IMR-90 (cell line): ENCODE measurements at regions not wholly inside any gene's neighbourhood (a gene's known extent, or its start where the extent isn't known, plus 50 kb on each side); places are given as distances from the start of the nearest gene placed in this dataset.

Experiments used
- ATAC-seq: fragments of 200-7000 bp; cut with Tn5 transposase; 2 replicates; pipeline ENCODE4 v1.9.1; 2020; ENCODE audit warnings: low read depth, mild to moderate bottlenecking, moderate library complexity
- BruUV-seq: library from RNA; stranded (reverse); fragments of 400-500 nt; replicated peaks from 2 replicates; lab custom pipeline; 2021; lab: Mats Ljungman, UMichigan
- CTCF ChIA-PET: fragments of 300-600 bp; formaldehyde crosslinking; extraction: SDS; loops from one replicate; lab custom pipeline; 2021; ENCODE audit warnings: antibody characterized with exemption; lab: Yijun Ruan, JAX
- POLR2A ChIA-PET: fragments of 300-600 bp; sonication (Branson Sonifier 250); formaldehyde crosslinking; loops from one replicate; lab custom pipeline; 2022; ENCODE audit warnings: antibody characterized with exemption; ENCODE audit not compliant: unreplicated experiment; lab: Charles Lee
- DNase-seq: peaks from one replicate; pipeline ENCODE4 v3.0.0; 2013
- H2AFZ ChIP-seq: replicated peaks from 2 replicates; pipeline ENCODE3; 2013; ENCODE audit warnings: low read length, mild to moderate bottlenecking; ENCODE audit not compliant: poor library complexity
- H2AK5ac ChIP-seq: 2 replicates; pipeline ENCODE4 v1.6.1; 2013; ENCODE audit warnings: low read depth, low read length, inconsistent platforms
- H2AK9ac ChIP-seq: replicated peaks from 2 replicates; pipeline ENCODE3; 2013; ENCODE audit warnings: mild to moderate bottlenecking, low read depth, low read length, moderate library complexity; ENCODE audit not compliant: poor library complexity
- H2BK120ac ChIP-seq: 2 replicates; pipeline ENCODE4 v1.6.1; 2013; ENCODE audit warnings: low read depth, low read length, inconsistent platforms
- H2BK15ac ChIP-seq: 3 replicates; pipeline ENCODE4 v1.6.1; 2013; ENCODE audit warnings: low read depth, low read length, inconsistent platforms
- H2BK20ac ChIP-seq: 2 replicates; pipeline ENCODE4 v1.6.1; 2013; ENCODE audit warnings: low read depth, mild to moderate bottlenecking, inconsistent platforms, low read length, moderate library complexity
- H2BK5ac ChIP-seq: 2 replicates; pipeline ENCODE4 v1.6.1; 2013; ENCODE audit warnings: mild to moderate bottlenecking, low read depth, low read length, inconsistent platforms; ENCODE audit not compliant: poor library complexity, severe bottlenecking
- H3K14ac ChIP-seq: replicated peaks from 2 replicates; pipeline ENCODE4 v1.6.1; 2013; ENCODE audit warnings: low read depth, low read length, inconsistent platforms
- H3K18ac ChIP-seq: 2 replicates; pipeline ENCODE4 v1.6.1; 2013; ENCODE audit warnings: low read depth, low read length, control low read depth
- H3K23ac ChIP-seq: 2 replicates; pipeline ENCODE4 v1.6.1; 2013; ENCODE audit warnings: low read depth, low read length, inconsistent platforms
- H3K27ac ChIP-seq: 2 replicates; pipeline ENCODE4 v1.5.1; 2013; ENCODE audit warnings: mild to moderate bottlenecking, control low read depth, low read length; ENCODE audit not compliant: insufficient read depth
- H3K27me3 ChIP-seq: 2 replicates; pipeline ENCODE4 v1.6.1; 2013; ENCODE audit warnings: low read length; ENCODE audit not compliant: control insufficient read depth, insufficient read depth
- H3K36me3 ChIP-seq: 2 replicates; pipeline ENCODE4 v1.6.1; 2013; ENCODE audit warnings: low read length, mixed read lengths; ENCODE audit not compliant: control insufficient read depth, insufficient read depth
- H3K4ac ChIP-seq: 2 replicates; pipeline ENCODE4 v1.6.1; 2013; ENCODE audit warnings: low read depth, low read length, inconsistent platforms
- H3K4me1 ChIP-seq: 2 replicates; pipeline ENCODE4 v1.6.1; 2013; ENCODE audit warnings: low read length, mixed read lengths; ENCODE audit not compliant: control insufficient read depth, insufficient read depth
- H3K4me2 ChIP-seq: 2 replicates; pipeline ENCODE4 v1.6.1; 2013; ENCODE audit warnings: low read depth, mild to moderate bottlenecking, control low read depth, low read length, moderate library complexity
- H3K4me3 ChIP-seq: 2 replicates; pipeline ENCODE4 v1.5.1; 2013; ENCODE audit warnings: low read depth, mild to moderate bottlenecking, control low read depth, low read length, moderate library complexity; ENCODE audit not compliant: insufficient read depth
- H3K56ac ChIP-seq: 2 replicates; pipeline ENCODE4 v1.6.1; 2013; ENCODE audit warnings: low read length, inconsistent platforms; ENCODE audit not compliant: insufficient read depth; ENCODE audit errors: extremely low read depth
- H3K79me1 ChIP-seq, 2 experiments: 2 replicates each; pipeline ENCODE4 v1.6.1; 2013; ENCODE audit warnings: low read length in 2 of 2, inconsistent platforms in 1 of 2, low read depth in 1 of 2
- H3K9ac ChIP-seq: 2 replicates; pipeline ENCODE4 v1.6.1; 2013; ENCODE audit warnings: low read depth, low read length, control low read depth
- H3K9me1 ChIP-seq: 2 replicates; pipeline ENCODE4 v1.6.1; 2013; ENCODE audit warnings: low read length, inconsistent platforms; ENCODE audit not compliant: insufficient read depth
- H3K9me3 ChIP-seq: 2 replicates; pipeline ENCODE4 v1.6.1; 2013; ENCODE audit warnings: low read length; ENCODE audit not compliant: control insufficient read depth, insufficient read depth
- H4K20me1 ChIP-seq: 2 replicates; pipeline ENCODE4 v1.6.1; 2013; ENCODE audit warnings: low read length, inconsistent platforms; ENCODE audit not compliant: insufficient read depth
- H4K5ac ChIP-seq: 2 replicates; pipeline ENCODE4 v1.6.1; 2013; ENCODE audit warnings: mild to moderate bottlenecking, low read depth, low read length, control low read depth
- H4K8ac ChIP-seq, 2 experiments: 2 replicates each; pipeline ENCODE4 v1.6.1; 2013; ENCODE audit warnings: low read depth in 2 of 2, low read length in 2 of 2, control low read depth in 1 of 2, inconsistent platforms in 1 of 2
- H4K91ac ChIP-seq: 2 replicates; pipeline ENCODE4 v1.6.1; 2013; ENCODE audit warnings: low read depth, low read length, inconsistent platforms; ENCODE audit not compliant: insufficient read depth
- BHLHE40 ChIP-seq: fragments of 150-350 bp; IDR thresholded peaks from 2 replicates; pipeline ENCODE4 v1.6.1; 2016; ENCODE audit warnings: mild to moderate bottlenecking, low read depth, low read length
- CEBPB ChIP-seq: IDR thresholded peaks from 2 replicates; pipeline ENCODE4 v1.6.1; 2012; ENCODE audit warnings: low read depth, low read length, improper control_type of control experiment
- CHD1 ChIP-seq: IDR thresholded peaks from 2 replicates; pipeline ENCODE4 v1.6.1; 2012; ENCODE audit warnings: low read depth, low read length, improper control_type of control experiment
- CTCF ChIP-seq: conservative IDR thresholded peaks from 2 replicates; pipeline ENCODE4 v1.5.1; 2012; ENCODE audit warnings: mild to moderate bottlenecking, low read depth, low read length, improper control_type of control experiment
- ELK1 ChIP-seq: fragments of 150-350 bp; IDR thresholded peaks from 2 replicates; pipeline ENCODE4 v1.6.1; 2016; ENCODE audit warnings: low read depth, mild to moderate bottlenecking, low read length, moderate library complexity, borderline replicate concordance
- FOS ChIP-seq: fragments of 150-350 bp; IDR thresholded peaks from 2 replicates; pipeline ENCODE4 v1.6.1; 2016; ENCODE audit warnings: low read depth, low read length
- MAFK ChIP-seq: IDR thresholded peaks from 2 replicates; pipeline ENCODE4 v1.6.1; 2012; ENCODE audit warnings: low read depth, low read length, improper control_type of control experiment
- MAZ ChIP-seq: IDR thresholded peaks from 2 replicates; pipeline ENCODE4 v1.6.1; 2012; ENCODE audit warnings: low read depth, mild to moderate bottlenecking, low read length, improper control_type of control experiment, moderate library complexity, borderline replicate concordance
- MXI1 ChIP-seq: IDR thresholded peaks from 2 replicates; pipeline ENCODE4 v1.6.1; 2012; ENCODE audit warnings: low read depth, mild to moderate bottlenecking, low read length, moderate library complexity, borderline replicate concordance
- NFE2L2 ChIP-seq: fragments of 150-350 bp; IDR thresholded peaks from 2 replicates; pipeline ENCODE4 v1.6.1; 2016; ENCODE audit warnings: low read depth, mild to moderate bottlenecking, low read length
- POLR2A ChIP-seq: IDR thresholded peaks from 2 replicates; pipeline ENCODE4 v1.6.1; 2012; ENCODE audit warnings: mild to moderate bottlenecking, low read depth, low read length
- RAD21 ChIP-seq: IDR thresholded peaks from 2 replicates; pipeline ENCODE4 v1.6.1; 2012; ENCODE audit warnings: low read length, improper control_type of control experiment
- RCOR1 ChIP-seq: IDR thresholded peaks from 2 replicates; pipeline ENCODE4 v1.6.1; 2012; ENCODE audit warnings: mild to moderate bottlenecking, low read length, improper control_type of control experiment; ENCODE audit not compliant: insufficient replicate concordance
- RFX5 ChIP-seq: IDR thresholded peaks from 2 replicates; pipeline ENCODE4 v1.8.0; 2012; ENCODE audit warnings: low read depth, mild to moderate bottlenecking, low read length, moderate library complexity
- SMC3 ChIP-seq: fragments of 150-350 bp; IDR thresholded peaks from 2 replicates; pipeline ENCODE4 v1.6.1; 2016; ENCODE audit warnings: low read depth, mild to moderate bottlenecking, antibody characterized with exemption, low read length, moderate library complexity
- USF2 ChIP-seq: fragments of 150-350 bp; IDR thresholded peaks from 2 replicates; pipeline ENCODE4 v1.6.1; 2017; ENCODE audit warnings: mild to moderate bottlenecking, antibody characterized with exemption, low read length, low read depth
- WGBS, 2 experiments: methylation state at CpG; one replicate each; pipeline versions ENCODE4 v1.1.5 to v1.1.7; 2013; ENCODE audit warnings: missing lambda C conversion rate in 2 of 2; ENCODE audit not compliant: insufficient read length in 1 of 2; ENCODE audit errors: extremely low coverage in 2 of 2; 5-methylcytosine and 5-hydroxymethylcytosine counted together
- dilution Hi-C: fragments of 300-500 bp; cut with HindIII; formaldehyde crosslinking; loops from one replicate; pipeline ENCODE4 v1.14.3; 2018; ENCODE audit warnings: low sequenced_read_pairs; ENCODE audit not compliant: unreplicated experiment
- in situ Hi-C: fragments of 300-500 bp; cut with MboI; formaldehyde crosslinking; loops from 3 replicates; pipeline ENCODE4 v1.14.3; 2019; ENCODE audit warnings: low sequenced_read_pairs, inconsistent platforms, mixed read lengths
- intact Hi-C: fragments of 100-400 bp; cut with micrococcal nuclease; formaldehyde crosslinking; loops from 2 replicates; pipeline ENCODE4 v1.10.0; 2022

GRCh38 chr10:30704026-30704600, 74.6 kb upstream of the LYZL2 start:
- no peak overlapping the region for H2BK5ac ChIP-seq
- no peaks in the 10 kb centered on the region for H3K36me3 ChIP-seq
- H2AK9ac ChIP-seq, result no peak overlapping the region
- WGBS, 2 experiments, result 93% methylated on average over 6 of the region's 11 CpGs; no CpG with 5 or more reads in 1 of the 2 experiments
- H2AK5ac ChIP-seq, result peak overlapping the region; percentile 81
- H4K91ac ChIP-seq, result no peak overlapping the region
- H3K9ac ChIP-seq, result no peak overlapping the region
- no peak overlapping the region for H3K4me3 ChIP-seq
- no peaks in the 10 kb centered on the region; the same call in 1 of the 2 replicates for H3K27me3 ChIP-seq
- BruUV-seq, result no TSS peak
- intact Hi-C loops (no loop called here), in situ Hi-C loops (no loop called here), dilution Hi-C loops (no loop called here)
- H3K4me1 ChIP-seq, result peaks cover 3% of the 10 kb centered on the region
- H3K4ac ChIP-seq, result no peak overlapping the region
- H3K9me3 ChIP-seq, result no peaks in the 10 kb centered on the region
- no peak overlapping the region for H3K23ac ChIP-seq
- no peak overlapping the region for H3K27ac ChIP-seq
- CTCF ChIA-PET, result no interaction called here
- no peaks in the 10 kb centered on the region for H3K79me1 ChIP-seq
- POLR2A ChIA-PET, result no interaction called here
- no peak overlapping the region for H4K5ac ChIP-seq
- no peak for TF ChIP-seq RFX5
- TF ChIP-seq MXI1, result no peak
- no peak for TF ChIP-seq RCOR1
- TF ChIP-seq CEBPB, result no peak
- TF ChIP-seq SMC3, result no peak
- no peak for TF ChIP-seq ELK1
- no peak for TF ChIP-seq MAZ
- no peak for TF ChIP-seq MAFK
- no peak for TF ChIP-seq RAD21
- TF ChIP-seq USF2, result no peak
- no peak for TF ChIP-seq FOS
- TF ChIP-seq CHD1, result no peak
- no peak for TF ChIP-seq CTCF
- TF ChIP-seq BHLHE40, result no peak
- no peak for TF ChIP-seq POLR2A
- no peak for TF ChIP-seq NFE2L2
- no peak overlapping the region for H2AFZ ChIP-seq
- H2BK15ac ChIP-seq, result no peak overlapping the region
- H2BK20ac ChIP-seq, result no peak overlapping the region
- ATAC-seq, result no peak
- H2BK120ac ChIP-seq, result no peak overlapping the region
- H3K4me2 ChIP-seq, result no peak overlapping the region
- H4K20me1 ChIP-seq, result no peaks in the 10 kb centered on the region
- H3K14ac ChIP-seq, result no peak overlapping the region
- H3K18ac ChIP-seq, result no peak overlapping the region
- H3K9me1 ChIP-seq, result no peaks in the 10 kb centered on the region; the same call in 1 of the 2 replicates
- no peak overlapping the region for H4K8ac ChIP-seq
- DNase-seq, result no peak
- H3K56ac ChIP-seq, result no peak overlapping the region
